Activated T-cell treated with anti-CD3 and anti-CD28 coated beads, Interleukin-2, amount 50 U/mL, for 24 hours (primary cell): ENCODE measurements at regions not wholly inside any gene's neighbourhood (a gene's known extent, or its start where the extent isn't known, plus 50 kb on each side); places are given as distances from the start of the nearest gene placed in this dataset.

Experiments
- DNase-seq: peaks from one replicate; pipeline ENCODE4 v3.0.0-alpha.2; 2020
- H3K27ac Mint-ChIP-seq: 2 replicates; pipeline ENCODE4 v1.8.0; 2020; ENCODE audit warnings: mild to moderate bottlenecking, mixed read lengths
- H3K27me3 Mint-ChIP-seq: 2 replicates; pipeline ENCODE4 v1.8.0; 2020; ENCODE audit warnings: mixed read lengths
- H3K36me3 Mint-ChIP-seq: 2 replicates; pipeline ENCODE4 v1.8.0; 2020; ENCODE audit warnings: low read depth, mixed read lengths
- H3K4me1 Mint-ChIP-seq: 2 replicates; pipeline ENCODE4 v1.8.0; 2020; ENCODE audit warnings: low read depth, mixed read lengths
- H3K4me3 Mint-ChIP-seq: 2 replicates; pipeline ENCODE4 v1.8.0; 2020; ENCODE audit warnings: mild to moderate bottlenecking, moderate library complexity, mixed read lengths
- H3K9me3 Mint-ChIP-seq: 2 replicates; pipeline ENCODE4 v1.8.0; 2020; ENCODE audit warnings: mixed read lengths

DNA sequence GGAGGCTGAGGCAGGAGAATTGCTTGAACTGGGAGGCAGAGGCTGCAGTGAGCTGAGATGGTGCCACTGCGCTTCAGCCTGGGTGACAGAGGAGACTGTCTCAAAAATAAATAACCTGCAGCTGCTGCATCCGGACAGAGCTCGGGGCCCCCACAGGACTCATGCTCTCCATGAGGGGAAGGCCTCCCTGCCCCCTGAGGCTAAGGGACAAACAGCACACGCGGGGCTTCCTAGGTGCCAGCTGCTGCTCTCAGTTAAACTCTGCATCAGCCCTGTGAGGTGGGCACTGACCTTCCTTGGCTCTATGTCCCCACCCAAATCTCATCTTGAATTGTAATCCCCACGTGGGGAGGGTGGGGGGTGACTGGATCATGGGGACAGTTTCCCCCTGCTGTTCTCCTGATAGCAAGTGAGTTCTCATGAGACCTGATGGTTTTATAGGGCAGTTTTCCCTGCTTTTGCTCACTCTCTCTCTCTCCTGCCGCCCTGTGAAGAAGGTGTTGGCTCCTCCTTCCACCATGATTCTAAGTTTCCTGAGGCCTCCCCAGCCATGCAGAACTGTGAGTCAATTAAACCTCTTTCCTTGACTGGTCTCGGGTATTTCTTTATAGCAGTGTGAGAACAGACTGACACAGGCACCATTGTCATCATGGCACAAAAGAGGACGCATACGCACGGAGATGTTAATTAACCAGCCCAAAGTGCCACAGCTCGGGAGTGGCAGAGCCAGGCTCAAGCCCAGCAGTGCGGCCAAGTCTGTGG, 49.9 kb upstream of the TAF1B start:
- DNase-seq = no peak
- Mint-ChIP-seq H3K9me3 (peaks cover 3% of the 10 kb centered on the region), H3K36me3 (no peaks in the 10 kb centered on the region), H3K4me1 (peaks cover 7% of the 10 kb centered on the region), H3K27me3 (no peaks in the 10 kb centered on the region), H3K4me3 (no peak overlapping the region), H3K27ac (no peak overlapping the region)
